ENCODE measurements at regions not wholly inside any gene's neighbourhood (a gene's known extent, or its start where the extent isn't known, plus 50 kb on each side); places are given as distances from the start of the nearest gene placed in this dataset.

- H3K36me3 ChIP-seq (ENCODE audit: control insufficient read depth, insufficient read depth, low read length), result no peaks in the 10 kb centered on the region
- H3K4me1 ChIP-seq (ENCODE audit: control insufficient read depth, insufficient read depth, low read length), result no peaks in the 10 kb centered on the region
- no peaks in the 10 kb centered on the region for H3K9me1 ChIP-seq (ENCODE audit: insufficient read depth, low read length)
- CTCF ChIA-PET, result no interaction called here
- dilution Hi-C loops (cut with HindIII; ENCODE audit: low sequenced_read_pairs, unreplicated experiment), result no loop called here
- DNase-seq, result no peak
- TF ChIP-seq POLR2A (IDR thresholded peaks at IDR 0.05; ENCODE audit: low read depth, low read length), result no peak
- no peak for TF ChIP-seq ELK1 (IDR thresholded peaks at IDR 0.05; ENCODE audit: borderline replicate concordance, low read depth, low read length)
- no peak for TF ChIP-seq MAFK (IDR thresholded peaks at IDR 0.05; ENCODE audit: low read depth, low read length)
- no peak for TF ChIP-seq RCOR1 (IDR thresholded peaks at IDR 0.05; ENCODE audit: insufficient replicate concordance, low read length)
- TF ChIP-seq NFE2L2 (IDR thresholded peaks at IDR 0.05; ENCODE audit: low read depth, low read length), result no peak
- no peak for TF ChIP-seq MXI1 (IDR thresholded peaks at IDR 0.05; ENCODE audit: borderline replicate concordance, low read depth, low read length)
- TF ChIP-seq FOS (IDR thresholded peaks at IDR 0.05; ENCODE audit: low read depth, low read length), result no peak
- TF ChIP-seq CEBPB (IDR thresholded peaks at IDR 0.05; ENCODE audit: low read depth, low read length), result no peak
- no peak for TF ChIP-seq RAD21 (IDR thresholded peaks at IDR 0.05; ENCODE audit: low read length)
- TF ChIP-seq CHD1 (IDR thresholded peaks at IDR 0.05; ENCODE audit: low read depth, low read length), result no peak
- TF ChIP-seq MAZ (IDR thresholded peaks at IDR 0.05; ENCODE audit: borderline replicate concordance, low read depth, low read length), result no peak
- TF ChIP-seq RFX5 (IDR thresholded peaks at IDR 0.05; ENCODE audit: low read depth, low read length), result no peak
- no peak for TF ChIP-seq BHLHE40 (IDR thresholded peaks at IDR 0.05; ENCODE audit: low read depth, low read length)
- TF ChIP-seq CTCF (conservative IDR thresholded peaks at IDR 0.05; ENCODE audit: low read depth, low read length), result no peak
- no peak for TF ChIP-seq SMC3 (IDR thresholded peaks at IDR 0.05; ENCODE audit: low read depth, low read length)
- no peak for TF ChIP-seq USF2 (IDR thresholded peaks at IDR 0.05; ENCODE audit: low read depth, low read length)
- H3K4ac ChIP-seq (ENCODE audit: low read depth, low read length), result no peak overlapping the region
- in situ Hi-C loops (cut with MboI; ENCODE audit: low sequenced_read_pairs), result no loop called here
- H3K14ac ChIP-seq (replicated peaks; ENCODE audit: low read depth, low read length), result no peak overlapping the region
- no peak overlapping the region for H3K4me3 ChIP-seq (ENCODE audit: insufficient read depth, low read depth, low read length)
- POLR2A ChIA-PET (ENCODE audit: unreplicated experiment), result no interaction called here
- intact Hi-C loops (cut with micrococcal nuclease), result no loop called here
- BruUV-seq (replicated peaks), result no TSS peak
- no peak overlapping the region for H3K23ac ChIP-seq (ENCODE audit: low read depth, low read length)
- H2BK120ac ChIP-seq (ENCODE audit: low read depth, low read length), result no peak overlapping the region
- H3K27ac ChIP-seq (ENCODE audit: insufficient read depth, low read length), result no peak overlapping the region
- no peak overlapping the region for H2AK5ac ChIP-seq (ENCODE audit: low read depth, low read length)
- H3K79me1 ChIP-seq (ENCODE audit: low read depth in 1 of 2, low read length in 2 of 2), result no peaks in the 10 kb centered on the region
- no peak for ATAC-seq (ENCODE audit: low read depth)
- H2BK20ac ChIP-seq (ENCODE audit: low read depth, low read length), result no peak overlapping the region
- no peak overlapping the region for H2BK5ac ChIP-seq (ENCODE audit: low read depth, low read length, poor library complexity, severe bottlenecking)
- no peak overlapping the region for H4K91ac ChIP-seq (ENCODE audit: insufficient read depth, low read depth, low read length)
- no CpG with 5 or more reads among the region's 1 CpG for WGBS, 2 experiments (ENCODE audit: extremely low coverage in 2 of 2, insufficient read length in 1 of 2)
- H4K5ac ChIP-seq (ENCODE audit: low read depth, low read length), result no peak overlapping the region
- H3K9ac ChIP-seq (ENCODE audit: low read depth, low read length), result no peak overlapping the region
- peaks cover 6% of the 10 kb centered on the region; the same call in 1 of the 2 replicates for H3K27me3 ChIP-seq (ENCODE audit: control insufficient read depth, insufficient read depth, low read length)
- H3K56ac ChIP-seq (ENCODE audit: extremely low read depth, insufficient read depth, low read length), result no peak overlapping the region
- no peak overlapping the region for H2BK15ac ChIP-seq (ENCODE audit: low read depth, low read length)
- H3K18ac ChIP-seq (ENCODE audit: low read depth, low read length), result no peak overlapping the region
- H3K9me3 ChIP-seq (ENCODE audit: control insufficient read depth, insufficient read depth, low read length), result no peaks in the 10 kb centered on the region
- no peak overlapping the region for H4K8ac ChIP-seq (ENCODE audit: low read depth in 2 of 2, low read length in 2 of 2)
- H3K4me2 ChIP-seq (ENCODE audit: low read depth, low read length), result no peak overlapping the region
- H4K20me1 ChIP-seq (ENCODE audit: insufficient read depth, low read length), result no peaks in the 10 kb centered on the region
- H2AK9ac ChIP-seq (replicated peaks; ENCODE audit: low read depth, low read length, poor library complexity), result no peak overlapping the region
- H2AFZ ChIP-seq (replicated peaks; ENCODE audit: low read length, poor library complexity), result no peak overlapping the region
These were observed 168.6 kb downstream of the SUCLA2 start for GRCh38 chr13:47832458-47832972.
